ENCODE measurements at regions not wholly inside any gene's neighbourhood (a gene's known extent, or its start where the extent isn't known, plus 50 kb on each side); places are given as distances from the start of the nearest gene placed in this dataset.
"Not testable (repeated sequence)": the region's sequence is repeated elsewhere in the genome, so short reads cannot be mapped to it uniquely, and the experiment has no call there.

DNA sequence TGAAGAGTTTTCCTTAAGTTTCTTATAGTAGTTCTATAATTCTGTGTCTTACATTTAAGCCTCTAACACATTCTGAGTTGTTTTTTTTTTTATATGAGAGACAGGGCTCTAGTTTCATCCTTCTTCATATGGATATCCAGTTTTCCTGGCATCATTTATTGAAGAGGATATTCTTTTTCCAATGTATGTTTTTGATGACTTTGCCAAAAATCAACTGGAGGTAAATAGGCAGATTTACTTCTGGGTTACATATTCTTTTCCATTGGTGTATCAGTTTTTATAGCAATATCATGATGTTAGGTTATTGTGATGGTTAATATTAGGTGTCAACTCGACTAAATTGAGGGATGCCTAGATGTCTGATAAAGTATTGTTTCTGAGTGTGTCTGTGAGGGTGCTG, 650.7 kb upstream of the GRID2 start:
- no peak overlapping the region for H3K27ac ChIP-seq
- TF ChIP-seq, protein P1, sequence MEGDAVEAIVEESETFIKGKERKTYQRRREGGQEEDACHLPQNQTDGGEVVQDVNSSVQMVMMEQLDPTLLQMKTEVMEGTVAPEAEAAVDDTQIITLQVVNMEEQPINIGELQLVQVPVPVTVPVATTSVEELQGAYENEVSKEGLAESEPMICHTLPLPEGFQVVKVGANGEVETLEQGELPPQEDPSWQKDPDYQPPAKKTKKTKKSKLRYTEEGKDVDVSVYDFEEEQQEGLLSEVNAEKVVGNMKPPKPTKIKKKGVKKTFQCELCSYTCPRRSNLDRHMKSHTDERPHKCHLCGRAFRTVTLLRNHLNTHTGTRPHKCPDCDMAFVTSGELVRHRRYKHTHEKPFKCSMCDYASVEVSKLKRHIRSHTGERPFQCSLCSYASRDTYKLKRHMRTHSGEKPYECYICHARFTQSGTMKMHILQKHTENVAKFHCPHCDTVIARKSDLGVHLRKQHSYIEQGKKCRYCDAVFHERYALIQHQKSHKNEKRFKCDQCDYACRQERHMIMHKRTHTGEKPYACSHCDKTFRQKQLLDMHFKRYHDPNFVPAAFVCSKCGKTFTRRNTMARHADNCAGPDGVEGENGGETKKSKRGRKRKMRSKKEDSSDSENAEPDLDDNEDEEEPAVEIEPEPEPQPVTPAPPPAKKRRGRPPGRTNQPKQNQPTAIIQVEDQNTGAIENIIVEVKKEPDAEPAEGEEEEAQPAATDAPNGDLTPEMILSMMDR (conservative IDR thresholded peaks at IDR 0.05): no peak
- no peak for TF ChIP-seq ZFX (IDR thresholded peaks at IDR 0.05)

DNA sequence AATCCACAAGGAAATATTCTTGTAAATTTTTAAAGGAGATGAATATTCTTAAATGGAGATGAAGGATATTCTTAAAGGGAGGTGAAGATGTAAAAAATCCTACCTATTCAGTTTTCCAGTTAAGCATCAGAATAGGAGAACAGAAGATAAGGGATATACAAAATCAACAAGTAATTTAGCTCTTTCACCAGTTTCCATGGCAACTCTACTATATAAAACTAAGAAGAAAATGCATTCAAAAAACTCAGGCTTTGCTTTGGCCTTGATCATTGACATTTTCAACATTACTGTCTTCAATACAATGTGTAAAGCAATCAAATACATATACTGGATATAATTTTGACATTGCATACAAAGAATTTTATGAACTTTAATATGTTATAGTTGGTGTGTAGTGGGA, 622.7 kb upstream of the GRID2 start:
- H3K27ac ChIP-seq: no peak overlapping the region
- TF ChIP-seq, protein P1 (conservative IDR thresholded peaks at IDR 0.05): no peak
- TF ChIP-seq ZFX (IDR thresholded peaks at IDR 0.05): no peak

DNA sequence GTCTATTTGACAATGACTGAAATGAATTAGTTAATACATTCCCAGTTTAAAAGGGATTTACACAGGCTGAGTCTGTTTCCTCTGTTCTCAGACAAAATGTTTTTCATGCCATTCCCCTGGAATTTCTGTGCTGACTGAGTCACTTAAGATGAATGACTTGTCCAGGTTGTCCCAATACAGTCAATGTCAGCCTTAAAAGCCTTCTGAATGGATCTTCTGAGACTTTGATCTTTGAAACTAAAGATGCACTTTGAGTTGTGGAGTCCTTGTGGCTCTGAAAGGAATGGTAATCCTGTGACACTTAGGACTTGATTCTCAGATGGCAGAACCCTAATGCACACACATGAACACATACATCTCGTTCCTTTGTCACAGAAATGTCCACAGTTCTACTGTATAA, 622.2 kb upstream of the GRID2 start:
- H3K27ac ChIP-seq: no peak overlapping the region
- TF ChIP-seq ZFX (IDR thresholded peaks at IDR 0.05): no peak
- TF ChIP-seq, protein P1 (conservative IDR thresholded peaks at IDR 0.05): no peak

DNA sequence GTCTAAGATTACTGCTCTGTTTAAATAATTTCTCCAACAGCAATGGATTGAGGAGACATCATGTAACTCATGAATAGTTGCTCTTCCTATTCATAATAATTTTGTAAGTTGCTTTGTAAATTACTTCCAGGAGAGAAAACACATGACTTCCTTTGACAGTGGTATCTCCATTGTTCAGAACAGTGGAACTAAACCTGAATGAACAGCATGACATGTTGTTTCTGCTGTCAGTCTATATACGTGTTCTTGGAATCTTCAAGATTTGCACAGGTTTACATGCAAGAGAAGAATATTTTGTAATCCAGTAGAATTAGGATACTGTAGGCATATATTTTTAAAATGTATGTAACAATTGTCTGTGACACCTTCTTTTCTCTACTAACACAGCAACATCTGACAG, 618.8 kb upstream of the GRID2 start:
- no peak overlapping the region for H3K27ac ChIP-seq
- no peak for TF ChIP-seq ZFX (IDR thresholded peaks at IDR 0.05)
- TF ChIP-seq, protein P1 (conservative IDR thresholded peaks at IDR 0.05): no peak

DNA sequence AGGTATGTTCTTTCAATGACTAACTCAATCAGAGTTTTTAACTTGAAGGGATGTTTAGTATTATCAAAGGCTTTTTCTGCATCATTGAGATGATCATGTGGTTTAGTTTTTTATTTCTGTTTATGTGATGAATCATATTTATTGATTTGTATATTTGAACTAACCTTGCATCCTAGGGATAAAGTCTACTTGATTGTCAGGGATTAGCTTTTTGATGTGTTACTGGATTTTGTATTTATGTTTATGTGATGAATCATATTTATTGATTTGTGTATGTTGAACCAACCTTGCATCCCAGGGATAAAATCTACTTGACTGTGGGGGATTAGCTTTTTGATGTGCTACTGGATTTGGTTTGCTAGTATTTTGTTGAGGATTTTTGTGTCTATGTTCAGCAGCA, 615.4 kb upstream of the GRID2 start:
- TF ChIP-seq, protein P1 (conservative IDR thresholded peaks at IDR 0.05): no peak
- TF ChIP-seq ZFX (IDR thresholded peaks at IDR 0.05): no peak
- H3K27ac ChIP-seq: no peak overlapping the region

DNA sequence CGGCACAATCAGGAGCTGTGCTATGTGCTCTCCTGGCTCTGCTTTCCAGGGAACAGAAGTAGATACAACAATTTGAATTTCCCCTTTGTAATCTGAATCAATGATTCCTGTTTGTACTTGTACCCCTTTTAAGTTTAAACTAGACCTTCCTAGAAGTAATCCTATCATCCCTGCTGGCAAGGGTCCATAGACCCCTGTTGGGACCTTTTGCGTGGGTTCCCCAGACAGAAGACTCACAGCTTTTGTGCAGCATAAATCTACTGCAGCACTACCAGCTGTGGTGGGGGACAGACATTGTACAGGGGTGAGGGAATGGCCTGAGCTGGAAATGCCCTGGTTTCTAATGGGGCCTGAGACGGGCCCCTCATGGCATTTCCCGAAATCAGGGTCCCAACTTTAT, 604.1 kb upstream of the GRID2 start:
- H3K27ac ChIP-seq: not testable (repeated sequence)

DNA sequence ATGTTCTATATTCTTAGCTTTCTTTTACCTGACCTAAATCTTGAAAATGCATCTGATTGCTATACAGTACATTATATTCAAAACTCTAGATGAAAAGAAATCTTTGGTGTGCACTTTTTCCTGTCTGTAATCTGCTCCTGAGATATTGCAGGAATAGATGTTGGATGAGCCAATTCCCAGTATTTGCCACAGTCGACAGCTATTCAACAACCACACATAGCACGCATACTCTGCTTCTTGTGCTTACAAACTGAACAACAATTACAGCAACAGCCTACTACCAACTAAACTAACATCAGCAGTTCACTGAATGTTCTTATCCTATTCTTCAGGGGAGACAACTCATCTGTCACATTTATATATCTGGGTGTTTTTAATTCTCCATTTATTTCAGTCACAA, 573.9 kb upstream of the GRID2 start:
- TF ChIP-seq, protein P1 (conservative IDR thresholded peaks at IDR 0.05): no peak
- no peak for TF ChIP-seq ZFX (IDR thresholded peaks at IDR 0.05)
- H3K27ac ChIP-seq: no peak overlapping the region

DNA sequence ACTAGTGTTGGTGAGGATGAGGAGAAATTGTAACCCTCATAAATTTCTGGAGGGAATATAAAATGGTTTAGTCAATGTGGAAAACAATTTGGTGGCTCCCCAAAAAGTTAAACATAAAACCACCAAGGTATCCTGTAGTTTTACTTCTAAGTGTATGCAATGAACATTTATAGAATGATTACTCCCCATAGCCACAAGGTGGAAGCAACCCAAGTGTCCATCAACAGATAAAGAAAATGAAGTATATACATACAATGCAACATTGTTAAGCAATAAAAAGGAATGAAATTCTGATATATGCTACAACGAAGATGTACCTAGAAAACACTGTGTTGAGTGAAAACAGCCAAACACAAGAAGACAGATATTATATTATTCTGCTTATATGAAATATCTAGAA, 569.1 kb upstream of the GRID2 start:
- TF ChIP-seq, protein P1 (conservative IDR thresholded peaks at IDR 0.05): peak; percentile 39
- TF ChIP-seq ZFX (IDR thresholded peaks at IDR 0.05): no peak
- H3K27ac ChIP-seq: no peak overlapping the region

DNA sequence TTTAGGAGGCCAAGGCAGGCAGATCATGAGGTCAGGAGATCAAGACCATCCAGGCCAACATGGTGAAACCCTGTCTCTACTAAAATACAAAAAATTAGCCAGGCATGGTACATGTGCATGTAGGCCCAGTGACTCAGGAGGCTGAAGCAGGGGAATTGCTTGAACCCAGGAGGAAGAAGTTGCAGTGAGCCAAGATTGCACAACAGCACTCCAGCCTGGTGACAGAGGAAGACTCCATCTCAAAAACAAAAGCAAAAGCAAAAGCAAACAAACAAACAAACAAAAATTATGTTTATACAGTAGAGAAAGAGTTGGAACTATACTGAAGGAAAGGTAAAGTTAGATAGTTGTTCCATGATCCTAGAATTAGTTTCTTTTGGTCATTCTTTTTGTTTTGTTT, 564.9 kb upstream of the GRID2 start:
- not testable (repeated sequence) for H3K27ac ChIP-seq
